ENCODE measurements at regions not wholly inside any gene's neighbourhood (a gene's known extent, or its start where the extent isn't known, plus 50 kb on each side); places are given as distances from the start of the nearest gene placed in this dataset.

GRCh38 chr2:116489292-116489691 lies 1325.2 kb upstream of the DDX18 start:
- no peak for DNase-seq (ENCODE audit: extremely low read depth, low read depth)
- H3K4me3 ChIP-seq (replicated peaks; ENCODE audit: low read depth, low read length), result no peak overlapping the region
- TF ChIP-seq CTCF (IDR thresholded peaks at IDR 0.05; ENCODE audit: low read depth, low read length, missing control alignments), result no peak

- TF ChIP-seq CTCF (IDR thresholded peaks at IDR 0.05; ENCODE audit: low read depth, low read length, missing control alignments), result no peak
- no peak for DNase-seq (ENCODE audit: extremely low read depth, low read depth)
- no peak overlapping the region for H3K4me3 ChIP-seq (replicated peaks; ENCODE audit: low read depth, low read length)
Measured at GRCh38 chr2:116489944-116490343, 1324.5 kb upstream of the DDX18 start.

GRCh38 chr2:116490511-116491145 lies 1323.9 kb upstream of the DDX18 start:
- no peak for DNase-seq (ENCODE audit: extremely low read depth, low read depth)
- no peak for TF ChIP-seq CTCF (IDR thresholded peaks at IDR 0.05; ENCODE audit: low read depth, low read length, missing control alignments)
- H3K4me3 ChIP-seq (replicated peaks; ENCODE audit: low read depth, low read length), result no peak overlapping the region

GRCh38 chr2:116491292-116491691 lies 1323.2 kb upstream of the DDX18 start:
- no peak for TF ChIP-seq CTCF (IDR thresholded peaks at IDR 0.05; ENCODE audit: low read depth, low read length, missing control alignments)
- no peak for DNase-seq (ENCODE audit: extremely low read depth, low read depth)
- no peak overlapping the region for H3K4me3 ChIP-seq (replicated peaks; ENCODE audit: low read depth, low read length)

- DNase-seq (ENCODE audit: extremely low read depth, low read depth), result no peak
- H3K4me3 ChIP-seq (replicated peaks; ENCODE audit: low read depth, low read length), result no peak overlapping the region
- TF ChIP-seq CTCF (IDR thresholded peaks at IDR 0.05; ENCODE audit: low read depth, low read length, missing control alignments), result no peak
Measured at GRCh38 chr2:116499389-116499788, 1315.1 kb upstream of the DDX18 start.

- no peak overlapping the region for H3K4me3 ChIP-seq (replicated peaks; ENCODE audit: low read depth, low read length)
- peak; percentile 11 for TF ChIP-seq CTCF (IDR thresholded peaks at IDR 0.05; ENCODE audit: low read depth, low read length, missing control alignments)
- DNase-seq (ENCODE audit: extremely low read depth, low read depth), result no peak
Measured at GRCh38 chr2:116510117-116510671, 1304.3 kb upstream of the DDX18 start.

GRCh38 chr2:116511426-116511825 lies 1303.1 kb upstream of the DDX18 start:
- no peak for TF ChIP-seq CTCF (IDR thresholded peaks at IDR 0.05; ENCODE audit: low read depth, low read length, missing control alignments)
- no peak for DNase-seq (ENCODE audit: extremely low read depth, low read depth)
- no peak overlapping the region for H3K4me3 ChIP-seq (replicated peaks; ENCODE audit: low read depth, low read length)

All from HFF-Myc (cell line).